HCT116 (cell line): ENCODE measurements at regions not wholly inside any gene's neighbourhood (a gene's known extent, or its start where the extent isn't known, plus 50 kb on each side); places are given as distances from the start of the nearest gene placed in this dataset.

Experiments used
- CTCF ChIP-seq, 3 experiments: fragments of 200-600 bp in 1 of 3; sonication (generic) in 1 of 3; IDR thresholded peaks in 2 of 3; conservative IDR thresholded peaks in 1 of 3; 2 replicates each; pipeline ENCODE4 v1.5.1; 2012 to 2017; ENCODE audit warnings: low read depth in 2 of 3, low read length in 2 of 3, antibody characterized with exemption in 1 of 3, borderline replicate concordance in 1 of 3, control low read depth in 1 of 3, mild to moderate bottlenecking in 1 of 3, mixed read lengths in 1 of 3, mixed run types in 1 of 3, moderate library complexity in 1 of 3; ENCODE audit not compliant: insufficient read depth in 1 of 3
- TCF7L2 ChIP-seq: IDR thresholded peaks from 2 replicates; pipeline ENCODE4 v1.7.0; 2011; ENCODE audit warnings: borderline replicate concordance, inconsistent platforms; ENCODE audit not compliant: insufficient read depth, insufficient read length; ENCODE audit errors: extremely low read depth

GRCh38 chr6:84424956-84425355 lies 197.5 kb upstream of the CEP162 start:
- no peak for TF ChIP-seq CTCF (IDR thresholded peaks at IDR 0.05 in 2 of 3, conservative IDR thresholded peaks at IDR 0.05 in 1 of 3; ENCODE audit: borderline replicate concordance in 1 of 3, insufficient read depth in 1 of 3, low read depth in 2 of 3, low read length in 2 of 3)
- TF ChIP-seq TCF7L2 = no peak
